ES-I3 (cell line): ENCODE measurements at regions not wholly inside any gene's neighbourhood (a gene's known extent, or its start where the extent isn't known, plus 50 kb on each side); places are given as distances from the start of the nearest gene placed in this dataset.

ENCODE experiments used
- H3K36me3 ChIP-seq: 2 replicates; pipeline ENCODE4 v1.6.1; 2013; ENCODE audit warnings: mild to moderate bottlenecking, low read length, control low read depth, moderate library complexity; ENCODE audit not compliant: insufficient read depth
- H3K4me1 ChIP-seq: 2 replicates; pipeline ENCODE4 v1.6.1; 2013; ENCODE audit warnings: mild to moderate bottlenecking, control low read depth, low read length; ENCODE audit not compliant: insufficient read depth
- H3K9ac ChIP-seq: 2 replicates; pipeline ENCODE4 v1.6.1; 2013; ENCODE audit warnings: low read depth, mild to moderate bottlenecking, low read length, moderate library complexity
- H3K9me3 ChIP-seq: 2 replicates; pipeline ENCODE4 v1.6.1; 2013; ENCODE audit warnings: mild to moderate bottlenecking, low read length, moderate library complexity; ENCODE audit not compliant: control insufficient read depth, insufficient read depth

DNA sequence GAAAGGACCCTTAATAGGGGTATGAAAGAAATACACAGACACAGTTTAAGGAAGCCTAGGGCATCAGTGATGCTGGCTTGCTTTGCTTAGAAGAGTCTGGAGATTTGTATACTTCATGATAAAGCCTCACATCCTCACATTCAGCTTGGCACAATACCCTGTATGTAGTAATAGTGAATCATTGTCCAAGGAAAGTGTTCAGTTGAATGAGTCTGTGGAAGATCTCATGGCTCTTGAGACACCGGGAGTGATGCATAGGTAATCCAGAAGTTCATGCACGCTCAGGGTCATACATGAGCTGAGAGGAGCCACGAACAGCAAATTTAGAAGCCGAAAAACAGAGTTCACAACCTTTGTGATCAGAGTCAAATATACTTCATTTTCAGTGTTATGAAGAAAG lies 537.2 kb upstream of the TMPRSS15 start:
- no peaks in the 10 kb centered on the region for H3K9me3 ChIP-seq
- no peaks in the 10 kb centered on the region for H3K4me1 ChIP-seq
- H3K36me3 ChIP-seq: no peaks in the 10 kb centered on the region
- no peak overlapping the region for H3K9ac ChIP-seq

GRCh38 chr21:18950045-18950740 lies 546.6 kb upstream of the TMPRSS15 start:
- no peaks in the 10 kb centered on the region for H3K36me3 ChIP-seq
- H3K9ac ChIP-seq: no peak overlapping the region
- no peaks in the 10 kb centered on the region for H3K4me1 ChIP-seq
- H3K9me3 ChIP-seq: no peaks in the 10 kb centered on the region

DNA sequence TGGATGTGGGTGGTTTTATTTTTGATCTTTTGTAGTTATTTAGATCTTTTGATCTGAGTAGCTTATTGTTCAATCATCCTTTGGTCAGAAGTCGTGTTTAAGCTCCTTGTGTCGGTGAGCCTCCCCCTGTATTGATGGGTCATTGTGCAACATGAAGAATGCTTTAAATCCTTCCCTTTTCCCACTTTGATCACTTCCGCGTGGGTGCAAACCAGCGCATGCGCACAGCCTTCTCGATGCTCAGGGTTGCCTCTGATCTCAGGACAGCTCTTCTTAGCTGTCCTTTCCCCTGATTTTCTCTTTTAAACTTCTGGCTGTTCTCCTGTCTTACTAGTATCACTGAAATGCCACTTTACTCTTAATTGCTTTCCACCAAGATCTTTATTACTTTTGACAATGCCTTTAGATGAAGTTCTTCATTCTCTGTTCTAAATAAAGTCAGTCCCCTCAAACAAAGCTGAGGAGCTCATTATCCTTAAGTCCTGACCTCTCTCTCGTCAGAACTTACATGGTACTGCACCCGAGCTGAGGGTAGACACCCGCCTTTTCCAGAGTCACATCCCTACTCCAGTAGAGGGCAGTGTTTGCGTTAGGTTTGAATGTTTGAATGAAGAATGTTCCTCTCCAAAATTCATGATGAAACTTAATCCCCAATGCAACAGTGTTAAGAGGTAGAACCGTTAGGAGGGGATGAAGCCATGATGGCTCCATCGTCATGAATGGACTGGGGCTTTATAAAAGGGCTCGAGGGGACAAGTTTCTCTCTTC lies 547.9 kb upstream of the TMPRSS15 start:
- no peaks in the 10 kb centered on the region for H3K4me1 ChIP-seq

DNA sequence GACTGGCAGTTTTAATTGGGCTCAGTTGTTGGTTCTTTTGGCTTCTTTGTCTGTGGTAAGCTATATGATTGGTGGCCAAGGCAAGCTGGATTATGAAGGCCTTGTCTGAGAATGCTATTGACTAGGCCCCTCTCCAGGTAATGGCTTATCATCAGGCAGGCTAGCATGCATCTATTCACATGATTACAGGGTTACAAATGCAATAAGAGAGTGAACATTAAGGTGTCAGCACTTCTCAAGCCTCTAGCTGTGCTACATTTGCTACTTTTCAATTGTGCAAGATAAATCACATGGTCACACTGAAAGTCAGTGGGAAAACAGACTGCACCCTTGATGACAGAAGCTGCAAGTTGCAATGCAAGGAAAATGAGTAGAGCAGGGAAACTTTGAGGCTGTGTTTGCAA lies 550.9 kb upstream of the TMPRSS15 start:
- no peaks in the 10 kb centered on the region for H3K36me3 ChIP-seq
- H3K4me1 ChIP-seq: no peaks in the 10 kb centered on the region
- H3K9ac ChIP-seq: no peak overlapping the region
- no peaks in the 10 kb centered on the region for H3K9me3 ChIP-seq

More for the DNA sequence above, 547.9 kb upstream of the TMPRSS15 start:
- Histone ChIP-seq H3K9me3 (no peaks in the 10 kb centered on the region), H3K36me3 (no peaks in the 10 kb centered on the region), H3K9ac (no peak overlapping the region)

DNA sequence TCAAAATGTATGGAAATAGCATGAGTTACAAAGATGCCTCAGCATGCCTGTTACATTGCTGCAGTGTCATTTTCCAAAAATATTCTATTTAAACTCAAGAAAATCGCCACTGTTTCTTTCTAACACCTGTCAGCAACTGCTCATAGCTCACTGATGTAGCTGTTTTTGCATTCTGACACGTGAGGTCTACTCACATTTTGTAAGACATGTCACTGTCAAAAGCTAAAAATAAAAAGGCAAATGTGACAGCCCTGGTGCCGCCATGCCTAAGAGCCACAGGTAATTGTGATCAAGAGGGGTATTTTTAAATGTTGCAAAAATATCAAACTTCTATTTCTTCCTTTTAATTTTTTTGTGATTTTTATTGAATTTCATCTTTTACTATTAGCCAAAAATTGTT lies 556.2 kb upstream of the TMPRSS15 start:
- H3K4me1 ChIP-seq: no peaks in the 10 kb centered on the region
- H3K9ac ChIP-seq: no peak overlapping the region
- H3K36me3 ChIP-seq: no peaks in the 10 kb centered on the region
- H3K9me3 ChIP-seq: no peaks in the 10 kb centered on the region

GRCh38 chr21:18960306-18960705 lies 556.7 kb upstream of the TMPRSS15 start:
- Histone ChIP-seq H3K9ac (no peak overlapping the region), H3K36me3 (no peaks in the 10 kb centered on the region), H3K9me3 (no peaks in the 10 kb centered on the region), H3K4me1 (no peaks in the 10 kb centered on the region)

GRCh38 chr21:18970416-18970815 lies 566.8 kb upstream of the TMPRSS15 start:
- Histone ChIP-seq H3K9ac (no peak overlapping the region), H3K36me3 (no peaks in the 10 kb centered on the region), H3K4me1 (no peaks in the 10 kb centered on the region), H3K9me3 (no peaks in the 10 kb centered on the region)

DNA sequence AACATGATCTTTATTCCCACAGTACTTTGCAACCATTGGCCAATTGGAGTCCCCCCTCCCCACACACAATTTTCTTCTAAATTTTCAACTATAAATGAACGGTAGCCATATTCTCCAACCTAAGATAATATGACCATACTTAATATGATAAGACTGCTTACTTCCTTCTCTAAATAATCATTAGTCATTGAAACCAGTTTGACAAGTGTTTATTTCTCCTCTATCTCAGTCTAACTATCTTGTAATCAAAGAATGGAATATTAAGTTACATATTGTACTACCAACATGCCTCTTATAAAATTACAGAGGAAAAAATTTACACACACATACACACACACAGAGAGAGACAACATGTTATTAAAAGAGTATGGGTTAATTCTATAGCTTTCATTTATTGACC lies 567.4 kb upstream of the TMPRSS15 start:
- Histone ChIP-seq H3K4me1 (no peaks in the 10 kb centered on the region), H3K9me3 (no peaks in the 10 kb centered on the region), H3K9ac (no peak overlapping the region), H3K36me3 (no peaks in the 10 kb centered on the region)

- no peaks in the 10 kb centered on the region for H3K36me3 ChIP-seq
- no peak overlapping the region for H3K9ac ChIP-seq
- no peaks in the 10 kb centered on the region for H3K4me1 ChIP-seq
- no peaks in the 10 kb centered on the region for H3K9me3 ChIP-seq
Measured at GRCh38 chr21:18985584-18985983, 582.0 kb upstream of the TMPRSS15 start.

DNA sequence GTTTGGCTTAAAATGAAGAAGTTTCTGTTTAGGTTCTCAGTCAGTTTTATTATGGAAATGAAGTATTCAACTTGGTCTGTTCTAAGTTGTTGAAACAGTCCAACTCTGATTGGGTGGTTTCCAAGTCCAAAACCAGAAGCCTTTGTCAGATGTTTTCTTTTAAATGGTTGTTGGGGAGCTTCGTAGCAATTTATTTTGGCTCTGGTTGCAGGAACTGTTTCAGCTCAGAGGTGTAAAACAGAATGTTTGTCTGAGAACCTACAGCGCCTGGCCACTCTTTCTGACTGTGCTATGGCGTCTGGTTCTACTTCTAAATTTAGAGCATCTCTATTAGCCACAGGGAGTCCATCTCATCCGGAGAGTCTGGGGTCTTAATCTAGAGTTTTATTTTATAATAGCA lies 582.6 kb upstream of the TMPRSS15 start:
- no peaks in the 10 kb centered on the region for H3K4me1 ChIP-seq
- no peak overlapping the region for H3K9ac ChIP-seq
- H3K36me3 ChIP-seq: no peaks in the 10 kb centered on the region
- H3K9me3 ChIP-seq: no peaks in the 10 kb centered on the region

DNA sequence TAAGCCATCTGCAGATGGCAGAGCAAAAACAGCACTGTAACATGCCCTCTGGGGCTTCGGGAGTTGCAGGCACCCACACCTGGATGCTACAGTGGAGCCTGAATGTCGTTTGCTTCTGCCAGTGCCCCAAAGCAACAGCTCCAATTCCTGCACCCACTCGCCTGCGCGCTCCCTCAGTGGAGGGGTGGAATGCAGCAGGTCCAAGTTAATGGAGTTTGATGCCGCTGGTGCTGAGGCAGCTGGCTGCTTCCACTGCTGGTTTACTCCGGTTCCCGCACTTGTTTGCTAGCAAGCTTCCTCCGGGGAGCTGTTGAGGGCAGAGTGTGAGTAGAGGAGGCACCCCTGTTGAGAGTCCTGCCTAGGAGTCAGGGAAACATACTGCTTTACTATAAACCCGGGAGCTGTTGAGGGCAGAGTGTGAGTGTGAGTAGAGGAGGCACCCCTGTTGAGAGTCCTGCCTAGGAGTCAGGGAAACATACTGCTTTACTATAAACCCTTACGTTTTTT lies 584.0 kb upstream of the TMPRSS15 start:
- Histone ChIP-seq H3K9me3 (no peaks in the 10 kb centered on the region), H3K36me3 (no peaks in the 10 kb centered on the region), H3K4me1 (no peaks in the 10 kb centered on the region), H3K9ac (no peak overlapping the region)

DNA sequence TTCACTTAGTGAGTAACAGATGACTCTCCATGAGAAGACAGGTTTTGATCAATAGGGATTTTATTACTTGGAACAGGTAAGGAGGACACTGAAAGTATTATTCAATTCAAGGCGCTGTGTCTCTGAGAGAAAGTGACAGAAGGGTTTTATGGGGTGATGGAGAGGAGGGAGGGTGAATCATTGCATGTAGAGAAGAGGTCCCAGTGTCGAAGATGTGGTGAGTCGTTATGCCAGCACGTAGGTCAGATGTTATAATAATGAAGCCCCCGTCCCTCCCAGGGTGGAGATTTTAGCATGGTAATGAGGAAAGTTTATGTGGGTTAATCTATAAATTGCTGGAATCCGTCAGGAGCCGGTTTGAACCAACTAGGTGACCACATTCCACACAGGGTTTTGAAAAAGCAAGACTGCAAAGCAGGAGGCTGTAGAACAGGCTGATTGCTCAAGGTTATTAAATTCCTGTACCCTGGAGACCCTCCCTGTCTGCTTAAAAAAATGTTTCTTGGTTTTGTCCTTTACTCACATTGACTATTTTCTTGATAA lies 586.4 kb upstream of the TMPRSS15 start:
- Histone ChIP-seq H3K4me1 (no peaks in the 10 kb centered on the region), H3K9me3 (peaks cover 2% of the 10 kb centered on the region; the same call in 1 of the 2 replicates), H3K9ac (no peak overlapping the region), H3K36me3 (no peaks in the 10 kb centered on the region)

GRCh38 chr21:18991846-18992245 lies 588.3 kb upstream of the TMPRSS15 start:
- Histone ChIP-seq H3K9me3 (peaks cover 5% of the 10 kb centered on the region), H3K9ac (no peak overlapping the region), H3K4me1 (no peaks in the 10 kb centered on the region), H3K36me3 (no peaks in the 10 kb centered on the region)

GRCh38 chr21:19010251-19010650 lies 606.7 kb upstream of the TMPRSS15 start:
- H3K36me3 ChIP-seq: no peaks in the 10 kb centered on the region

DNA sequence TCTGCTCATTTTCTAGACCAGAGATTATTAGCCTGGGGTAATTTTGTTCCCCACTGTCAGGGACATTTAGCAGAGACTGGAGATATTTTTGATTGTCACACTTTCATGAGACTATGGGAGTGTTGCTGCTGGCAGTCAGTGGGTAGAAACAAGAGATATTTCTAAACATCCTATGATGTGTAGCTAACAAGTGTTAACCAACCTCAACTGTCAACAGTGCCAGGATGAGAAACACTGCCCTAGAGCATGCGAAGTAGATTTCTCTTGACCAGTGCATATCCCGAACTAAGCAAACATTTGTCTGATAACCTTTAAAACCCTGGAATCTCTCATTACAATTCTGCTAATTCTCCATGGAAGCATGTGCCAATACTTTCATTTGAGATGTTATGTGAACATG lies 607.4 kb upstream of the TMPRSS15 start:
- Histone ChIP-seq H3K36me3 (no peaks in the 10 kb centered on the region), H3K9me3 (no peaks in the 10 kb centered on the region), H3K9ac (no peak overlapping the region), H3K4me1 (no peaks in the 10 kb centered on the region)

More at GRCh38 chr21:19010251-19010650, 606.7 kb upstream of the TMPRSS15 start:
- no peak overlapping the region for H3K9ac ChIP-seq
- H3K9me3 ChIP-seq: no peaks in the 10 kb centered on the region
- H3K4me1 ChIP-seq: no peaks in the 10 kb centered on the region
